Activated naive CD4-positive, alpha-beta T cell treated with anti-CD3 and anti-CD28 coated beads, Interleukin-2, amount 50 U/mL, for 72 hours (primary cell): ENCODE measurements at regions not wholly inside any gene's neighbourhood (a gene's known extent, or its start where the extent isn't known, plus 50 kb on each side); places are given as distances from the start of the nearest gene placed in this dataset.
"Not testable (repeated sequence)": the region's sequence is repeated elsewhere in the genome, so short reads cannot be mapped to it uniquely, and the experiment has no call there.

ENCODE experiments used
- ATAC-seq, 2 donors: fragments of 150-1000 bp; cut with Tn5 transposase; 2 replicates each; pipeline ENCODE4 v1.10.0; 2021; ENCODE audit warnings: mild to moderate bottlenecking in 2 of 2, moderate library complexity in 2 of 2
- DNase-seq, 2 donors: peaks; one replicate each; pipeline ENCODE4 v3.0.0; 2021 to 2022; ENCODE audit warnings: low spot score in 2 of 2
- H3K27ac Mint-ChIP-seq, 2 donors: one replicate each; pipeline ENCODE4 v1.8.0; 2022; ENCODE audit warnings: mild to moderate bottlenecking in 2 of 2, mixed read lengths in 2 of 2
- H3K36me3 Mint-ChIP-seq, 2 donors: one replicate each; pipeline ENCODE4 v1.8.0; 2022; ENCODE audit warnings: mixed read lengths in 2 of 2
- H3K9me3 Mint-ChIP-seq, 2 donors: one replicate each; pipeline ENCODE4 v1.8.0; 2022; ENCODE audit warnings: mixed read lengths in 2 of 2

- no peaks in the 10 kb centered on the region for H3K36me3 Mint-ChIP-seq
- no peak overlapping the region for H3K27ac Mint-ChIP-seq
- DNase-seq (no peak), ATAC-seq (no peak)
- no peaks in the 10 kb centered on the region for H3K9me3 Mint-ChIP-seq
Measured at GRCh38 chr2:7127156-7127555, 209.9 kb downstream of the RNF144A start.

- H3K36me3 Mint-ChIP-seq = no peaks in the 10 kb centered on the region
- H3K9me3 Mint-ChIP-seq = no peaks in the 10 kb centered on the region
- ATAC-seq (no peak), DNase-seq (no peak)
- no peak overlapping the region for H3K27ac Mint-ChIP-seq
Measured at GRCh38 chr2:7127687-7128086, 210.5 kb downstream of the RNF144A start.

- Mint-ChIP-seq H3K36me3 (no peaks in the 10 kb centered on the region), H3K9me3 (no peaks in the 10 kb centered on the region), H3K27ac (no peak overlapping the region)
- no peak for DNase-seq
- no peak for ATAC-seq
Measured at GRCh38 chr2:7131261-7131660, 214.0 kb downstream of the RNF144A start.

GRCh38 chr2:7132753-7133152 is 215.5 kb downstream of the RNF144A start:
- Mint-ChIP-seq H3K36me3 (no peaks in the 10 kb centered on the region), H3K27ac (no peak overlapping the region), H3K9me3 (no peaks in the 10 kb centered on the region)
- DNase-seq (no peak), ATAC-seq (no peak)

- no peak for DNase-seq
- ATAC-seq = no peak
- Mint-ChIP-seq H3K36me3 (no peaks in the 10 kb centered on the region), H3K27ac (no peak overlapping the region), H3K9me3 (no peaks in the 10 kb centered on the region)
Measured at GRCh38 chr2:7133521-7133920, 216.3 kb downstream of the RNF144A start.

GRCh38 chr2:7140306-7140705 is 223.1 kb downstream of the RNF144A start:
- no peak for DNase-seq
- no peak overlapping the region for H3K27ac Mint-ChIP-seq
- peaks cover 4 to 19% of the 10 kb centered on the region in 2 donors for H3K9me3 Mint-ChIP-seq
- H3K36me3 Mint-ChIP-seq = peaks cover 16 to 25% of the 10 kb centered on the region in 2 donors
- ATAC-seq = no peak

- H3K9me3 Mint-ChIP-seq = peaks cover 4 to 17% of the 10 kb centered on the region in 2 donors
- ATAC-seq (no peak), DNase-seq (no peak)
- H3K27ac Mint-ChIP-seq = no peak overlapping the region
- peaks cover 19 to 39% of the 10 kb centered on the region in 2 donors for H3K36me3 Mint-ChIP-seq
Measured at GRCh38 chr2:7145707-7146106, 228.5 kb downstream of the RNF144A start.

GRCh38 chr2:7146151-7146550 is 228.9 kb downstream of the RNF144A start:
- DNase-seq (no peak), ATAC-seq (no peak)
- no peak overlapping the region for H3K27ac Mint-ChIP-seq
- peaks cover 18 to 37% of the 10 kb centered on the region in 2 donors for H3K36me3 Mint-ChIP-seq
- H3K9me3 Mint-ChIP-seq = peaks cover 4 to 15% of the 10 kb centered on the region in 2 donors

GRCh38 chr2:7154656-7155055 is 237.4 kb downstream of the RNF144A start:
- H3K9me3 Mint-ChIP-seq = peaks cover 15 to 20% of the 10 kb centered on the region in 2 donors
- DNase-seq (no peak), ATAC-seq (no peak)
- peaks cover 14 to 16% of the 10 kb centered on the region in 2 donors for H3K36me3 Mint-ChIP-seq
- no peak overlapping the region for H3K27ac Mint-ChIP-seq

GRCh38 chr2:7161501-7161900 is 244.3 kb downstream of the RNF144A start:
- ATAC-seq = no peak
- DNase-seq = no peak
- no peak overlapping the region for H3K27ac Mint-ChIP-seq
- peaks cover 0 to 4% of the 10 kb centered on the region in 2 donors for H3K9me3 Mint-ChIP-seq
- no peaks in the 10 kb centered on the region for H3K36me3 Mint-ChIP-seq

GRCh38 chr2:7165736-7166135 is 248.5 kb downstream of the RNF144A start:
- ATAC-seq (no peak), DNase-seq (no peak)
- H3K36me3 Mint-ChIP-seq = peaks cover 0 to 4% of the 10 kb centered on the region in 2 donors
- peaks cover 0 to 1% of the 10 kb centered on the region in 2 donors for H3K9me3 Mint-ChIP-seq
- no peak overlapping the region for H3K27ac Mint-ChIP-seq

GRCh38 chr2:7167801-7168411 is 250.7 kb downstream of the RNF144A start:
- H3K27ac Mint-ChIP-seq = no peak overlapping the region
- ATAC-seq = no peak
- H3K9me3 Mint-ChIP-seq = no peaks in the 10 kb centered on the region
- peaks cover 0 to 4% of the 10 kb centered on the region in 2 donors for H3K36me3 Mint-ChIP-seq
- no peak for DNase-seq

GRCh38 chr2:7169593-7169992 is 252.4 kb downstream of the RNF144A start:
- Mint-ChIP-seq H3K36me3 (peaks cover under 1 to 6% of the 10 kb centered on the region in 2 donors), H3K9me3 (peaks cover under 1% of the 10 kb centered on the region in 2 donors), H3K27ac (peak overlapping the region in 1 of 2 donors; percentile 63)
- DNase-seq = no peak
- ATAC-seq = no peak

- peaks cover 11 to 13% of the 10 kb centered on the region in 2 donors for H3K36me3 Mint-ChIP-seq
- H3K9me3 Mint-ChIP-seq, H3K27ac Mint-ChIP-seq, ATAC-seq, DNase-seq: not testable (repeated sequence)
Measured at GRCh38 chr2:7178996-7179395, 261.8 kb downstream of the RNF144A start.

GRCh38 chr2:7180638-7181370 is 263.6 kb downstream of the RNF144A start:
- DNase-seq (no peak), ATAC-seq (no peak)
- Mint-ChIP-seq H3K27ac (no peak overlapping the region), H3K36me3 (no peaks in the 10 kb centered on the region), H3K9me3 (no peaks in the 10 kb centered on the region)

GRCh38 chr2:7182525-7182924 is 265.3 kb downstream of the RNF144A start:
- DNase-seq (no peak), ATAC-seq (no peak)
- H3K27ac Mint-ChIP-seq = no peak overlapping the region
- no peaks in the 10 kb centered on the region for H3K9me3 Mint-ChIP-seq
- H3K36me3 Mint-ChIP-seq = no peaks in the 10 kb centered on the region

GRCh38 chr2:7189106-7189505 is 271.9 kb downstream of the RNF144A start:
- H3K27ac Mint-ChIP-seq = no peak overlapping the region
- DNase-seq (no peak), ATAC-seq (no peak)
- H3K9me3 Mint-ChIP-seq = no peaks in the 10 kb centered on the region
- H3K36me3 Mint-ChIP-seq = no peaks in the 10 kb centered on the region
